IPS DF 4.7 (cell line): ENCODE measurements at regions not wholly inside any gene's neighbourhood (a gene's known extent, or its start where the extent isn't known, plus 50 kb on each side); places are given as distances from the start of the nearest gene placed in this dataset.
"Not testable (repeated sequence)": the region's sequence is repeated elsewhere in the genome, so short reads cannot be mapped to it uniquely, and the experiment has no call there.

Source experiments
- DNase-seq: peaks from one replicate; pipeline ENCODE4 v3.0.0-alpha.2; 2013; ENCODE audit warnings: low spot score; ENCODE audit errors: extremely low read depth

GRCh38 chr21:14685568-14685967 lies 139.5 kb upstream of the SAMSN1 start:
- no peak for DNase-seq

- no peak for DNase-seq
These were observed 138.0 kb upstream of the SAMSN1 start for GRCh38 chr21:14684071-14684470.

GRCh38 chr21:14683063-14683462 lies 136.9 kb upstream of the SAMSN1 start:
- DNase-seq, result no peak

DNA sequence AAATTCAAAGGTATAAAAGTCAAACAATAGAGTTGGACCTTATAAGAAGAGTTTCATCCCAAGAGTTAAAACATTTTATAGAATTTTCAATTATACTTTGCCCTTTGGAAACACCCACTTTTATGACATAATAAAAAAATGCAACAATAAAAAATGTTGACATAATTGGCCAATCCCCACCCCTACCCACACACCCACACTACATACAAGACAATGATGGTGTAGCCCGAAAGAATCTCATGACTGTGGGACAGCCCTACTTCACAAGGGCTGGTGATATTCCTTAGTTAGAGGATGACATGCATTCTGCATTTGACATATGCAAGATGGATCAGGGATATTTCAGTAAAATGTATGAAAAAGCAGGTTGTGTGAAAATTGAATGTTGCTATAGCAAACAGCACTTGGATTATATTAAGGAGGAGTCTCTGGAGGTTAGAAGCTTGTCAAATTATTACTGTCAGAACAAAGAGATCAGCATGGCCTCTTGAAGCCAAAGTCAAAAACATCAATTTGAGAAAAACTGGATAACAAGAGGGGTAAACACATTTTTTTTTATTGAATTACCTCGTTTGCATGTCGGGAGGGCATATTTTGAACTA lies 133.0 kb upstream of the SAMSN1 start:
- no peak for DNase-seq

GRCh38 chr21:14677639-14678179 lies 131.6 kb upstream of the SAMSN1 start:
- DNase-seq, result no peak

DNA sequence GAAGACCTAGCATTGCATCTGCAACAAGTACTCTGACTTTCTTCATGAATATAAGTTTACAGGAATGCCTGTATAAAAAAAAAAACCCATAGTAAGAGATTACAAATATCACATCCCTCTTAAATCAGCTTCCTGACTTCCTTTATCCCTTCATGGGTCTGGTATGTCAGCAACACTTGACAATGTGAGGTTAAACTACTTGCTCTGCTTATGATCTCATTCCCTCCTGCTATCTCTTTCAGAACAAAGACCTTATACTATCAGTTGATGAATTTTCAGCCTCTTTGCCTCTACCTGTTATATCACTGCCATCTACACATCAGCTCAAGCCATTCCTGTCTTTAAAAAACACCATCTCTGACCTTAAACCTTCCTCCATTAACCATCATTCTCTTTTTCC lies 130.9 kb upstream of the SAMSN1 start:
- DNase-seq, result no peak

DNA sequence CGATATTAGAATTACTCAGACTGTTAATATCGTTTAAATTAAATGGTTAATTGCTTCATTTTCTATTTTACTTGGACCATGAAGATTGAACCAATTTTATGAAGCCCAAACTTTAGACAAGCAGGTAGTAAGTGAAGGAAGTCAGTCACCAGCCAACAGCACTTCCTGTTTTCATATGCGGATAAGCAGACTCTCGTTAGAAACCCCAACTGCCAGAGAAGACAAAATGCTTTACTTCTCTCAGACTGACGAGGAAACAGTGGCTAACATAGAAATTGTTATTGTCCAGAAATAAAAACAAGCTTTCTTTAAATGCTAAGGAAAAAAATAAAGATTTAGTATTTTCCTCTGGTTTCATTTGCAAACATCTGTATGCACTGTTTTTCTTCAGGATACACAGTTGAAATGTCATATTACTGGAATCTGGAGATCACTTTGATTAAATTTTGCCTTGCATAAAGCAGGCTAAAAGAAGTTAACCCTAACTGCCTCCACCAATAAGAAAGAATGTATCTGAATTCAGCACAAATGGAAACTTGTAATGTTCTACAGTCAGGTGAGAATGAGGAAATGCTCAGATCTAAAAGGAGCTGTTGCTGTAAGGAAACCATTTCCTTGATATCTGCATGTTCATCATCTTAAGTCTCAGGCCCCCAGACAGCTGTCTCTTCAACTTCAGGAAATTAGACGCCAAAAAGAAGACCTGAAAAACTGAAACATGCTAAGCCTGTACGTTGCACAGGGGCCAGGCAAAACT lies 129.8 kb upstream of the SAMSN1 start:
- no peak for DNase-seq

- DNase-seq, result no peak
These were observed 127.5 kb upstream of the SAMSN1 start for GRCh38 chr21:14673649-14674048.

DNA sequence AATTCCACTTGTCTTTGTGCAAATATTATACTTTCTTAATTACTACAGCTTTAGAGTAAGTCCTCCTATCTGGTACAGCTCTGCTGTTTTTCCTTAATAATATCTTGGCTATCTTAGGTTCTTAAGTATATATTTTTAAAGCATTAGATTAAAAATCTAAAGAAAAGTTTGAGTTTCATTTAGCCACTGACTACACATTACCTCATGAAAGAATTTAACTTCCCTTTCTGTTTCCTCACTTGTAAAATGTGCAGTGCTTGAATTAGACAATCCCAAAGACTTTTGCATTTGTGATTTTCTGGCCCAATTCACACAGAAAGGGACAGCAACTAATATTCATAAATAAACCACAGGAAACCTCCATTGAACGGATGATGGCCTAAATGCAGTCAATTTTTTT lies 126.4 kb upstream of the SAMSN1 start:
- DNase-seq, result no peak

DNA sequence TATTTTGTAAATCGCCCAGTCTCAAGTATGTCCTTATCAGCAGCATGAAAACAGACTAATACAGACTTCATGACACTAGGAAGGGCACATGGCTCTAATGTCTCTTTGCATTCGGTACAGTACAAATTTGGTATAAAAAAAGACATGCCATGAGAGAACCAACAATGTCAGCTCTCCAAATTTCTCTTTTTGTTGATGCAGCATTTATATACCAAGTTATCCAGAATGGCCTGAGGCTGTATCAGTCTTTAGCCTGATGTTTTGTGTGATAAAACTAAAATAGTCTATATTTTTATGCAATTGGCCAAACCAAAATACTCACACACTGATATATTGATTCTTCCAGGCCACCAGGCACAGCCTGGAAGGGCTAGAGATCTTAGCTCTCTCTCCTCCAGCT lies 124.3 kb upstream of the SAMSN1 start:
- no peak for DNase-seq

- not testable (repeated sequence) for DNase-seq
These were observed 123.0 kb upstream of the SAMSN1 start for GRCh38 chr21:14669092-14669491.

DNA sequence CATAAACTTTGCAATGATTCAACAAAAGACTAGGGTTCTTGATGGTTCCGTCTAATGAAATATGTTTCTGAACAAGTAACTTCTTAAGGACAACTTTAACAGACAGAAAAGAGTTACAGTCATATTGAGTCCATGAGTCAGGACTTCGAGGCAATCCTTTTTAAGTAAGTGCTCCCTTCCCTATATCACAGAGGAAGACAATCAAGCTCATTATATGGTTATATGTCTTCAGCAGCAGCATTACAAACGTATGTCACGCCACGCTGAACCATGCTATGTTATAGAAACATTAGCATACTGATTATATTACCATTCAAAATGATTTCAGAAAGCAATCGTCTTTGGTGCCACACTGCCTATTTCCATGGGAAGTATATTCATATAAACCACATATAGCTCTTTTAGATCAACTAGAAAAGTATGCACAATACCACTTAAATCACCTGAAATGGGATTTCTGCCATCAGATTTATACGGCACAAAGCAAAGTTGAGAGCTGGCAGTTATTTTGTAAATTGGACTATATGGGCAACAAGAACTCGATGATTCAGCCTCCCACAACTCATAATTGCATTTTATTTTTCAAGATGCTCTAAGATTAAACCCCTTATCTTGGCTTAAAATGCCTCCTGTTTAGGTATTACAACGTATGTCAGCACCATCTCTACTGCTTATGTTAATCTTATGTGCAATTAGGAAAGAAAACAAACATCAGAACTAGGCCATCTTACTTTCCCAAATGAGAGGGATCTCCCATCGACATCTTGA lies 111.3 kb upstream of the SAMSN1 start:
- DNase-seq, result no peak

DNA sequence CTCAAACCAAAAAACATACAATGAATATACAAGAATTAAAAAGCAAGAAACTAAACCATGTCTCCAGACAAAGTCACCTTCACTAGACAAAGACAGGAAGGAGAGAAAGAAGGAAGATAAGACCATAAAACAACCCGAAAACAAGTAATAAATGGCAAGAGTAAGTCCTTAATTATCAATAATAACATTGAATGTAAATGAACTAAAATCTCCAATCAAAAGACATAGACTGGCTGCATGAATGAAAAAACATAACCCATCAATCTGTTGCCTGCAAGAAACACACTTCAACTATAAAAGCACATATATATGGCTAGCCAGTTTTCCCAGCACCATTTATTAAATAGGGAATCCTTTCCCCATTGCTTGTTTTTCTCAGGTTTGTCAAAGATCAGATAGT lies 100.8 kb upstream of the SAMSN1 start:
- no peak for DNase-seq

DNA sequence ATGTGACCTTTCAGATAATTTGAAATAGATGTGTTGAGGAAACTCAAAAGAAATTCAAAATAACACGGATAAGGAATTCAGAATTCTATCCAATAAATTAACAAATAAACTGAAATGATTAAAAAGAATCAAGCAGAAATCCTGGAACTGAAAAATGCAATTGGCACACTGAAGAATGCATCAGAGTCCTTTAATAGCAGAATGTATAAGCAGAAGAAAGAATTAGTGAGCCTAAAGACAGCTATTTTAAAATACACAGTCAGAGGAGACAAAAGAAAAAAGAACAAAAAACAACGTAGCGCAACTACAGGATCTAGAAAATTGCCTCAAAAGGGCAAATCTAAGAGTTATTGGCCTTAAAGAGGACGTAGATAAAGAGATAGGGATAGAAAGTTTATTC lies 99.6 kb upstream of the SAMSN1 start:
- DNase-seq, result no peak

DNA sequence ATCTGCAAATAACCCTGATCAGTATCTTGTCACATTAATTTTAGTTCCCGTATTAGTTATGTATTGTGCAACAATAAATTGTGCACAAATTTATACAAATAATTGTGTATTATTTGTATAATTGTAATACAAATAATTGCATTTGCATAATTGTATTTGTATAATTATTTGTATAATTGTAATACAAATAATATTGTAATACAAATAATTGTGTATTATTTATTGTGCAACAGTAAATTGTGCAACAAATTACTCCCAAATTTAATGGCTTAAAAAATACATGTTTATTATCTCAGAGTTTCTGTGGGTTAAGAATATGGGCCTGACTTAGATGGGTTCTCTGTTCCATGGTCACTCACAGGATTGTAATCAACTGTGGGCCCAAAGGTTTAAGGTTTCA lies 86.2 kb upstream of the SAMSN1 start:
- DNase-seq, result no peak

DNA sequence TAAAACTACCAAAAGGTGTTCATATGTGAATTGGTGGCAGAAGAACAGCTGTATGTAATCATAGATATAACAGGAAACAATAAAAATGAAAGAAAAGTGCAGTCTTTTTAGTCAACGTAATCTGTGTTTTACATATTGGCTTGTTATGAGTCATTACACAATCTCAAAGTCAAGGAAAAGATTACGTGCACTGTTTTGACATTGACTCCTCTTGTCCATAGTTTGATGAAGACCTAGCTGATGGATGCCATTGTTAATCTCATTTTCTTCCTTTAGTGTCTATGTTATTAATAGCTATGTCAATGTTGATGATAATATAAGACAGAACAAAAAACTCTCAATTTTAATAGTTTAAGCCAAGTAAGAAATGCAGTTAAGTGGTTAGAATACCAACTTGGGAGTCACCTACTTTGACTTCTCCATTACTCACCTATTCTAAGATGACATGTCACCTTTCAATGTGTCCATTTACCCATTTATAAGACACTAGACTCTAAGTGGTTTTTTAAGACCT lies 84.5 kb upstream of the SAMSN1 start:
- no peak for DNase-seq

DNA sequence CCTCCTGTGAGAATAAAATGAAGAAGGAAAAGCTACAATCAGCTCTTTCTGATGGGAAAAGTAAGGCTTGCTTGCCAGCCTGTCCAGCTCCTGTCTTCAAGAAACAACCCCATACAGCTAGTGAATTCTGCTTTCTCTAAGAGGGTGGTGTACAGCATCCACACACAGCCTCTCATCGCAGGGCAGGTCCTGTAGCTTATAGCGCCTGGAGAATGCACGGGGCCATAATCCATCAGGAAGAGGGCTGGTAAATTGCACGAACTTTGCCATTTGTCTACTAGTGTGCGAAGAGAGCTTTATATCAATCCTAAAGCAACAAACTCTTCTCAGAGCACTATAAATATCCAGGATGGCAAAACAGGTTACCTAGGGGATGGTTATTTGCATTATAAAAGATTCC lies 83.3 kb upstream of the SAMSN1 start:
- no peak for DNase-seq

DNA sequence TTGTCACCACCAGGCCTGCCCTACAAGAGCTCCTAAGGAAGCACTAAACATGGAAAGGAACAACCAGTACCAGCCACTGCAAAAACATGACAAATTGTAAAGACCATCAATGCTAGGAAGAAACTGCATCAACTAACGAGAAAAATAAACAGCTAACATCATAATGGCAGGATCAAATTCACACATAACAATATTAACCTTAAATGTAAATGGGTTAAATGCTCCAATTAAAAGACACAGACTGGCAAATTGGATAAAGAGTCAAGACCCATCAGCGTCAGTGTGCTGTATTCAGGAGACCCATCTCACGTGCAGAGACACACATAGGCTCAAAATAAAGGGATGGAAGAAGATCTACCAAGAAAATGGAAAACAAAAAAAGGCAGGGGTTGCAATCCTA lies 77.0 kb upstream of the SAMSN1 start:
- not testable (repeated sequence) for DNase-seq

DNA sequence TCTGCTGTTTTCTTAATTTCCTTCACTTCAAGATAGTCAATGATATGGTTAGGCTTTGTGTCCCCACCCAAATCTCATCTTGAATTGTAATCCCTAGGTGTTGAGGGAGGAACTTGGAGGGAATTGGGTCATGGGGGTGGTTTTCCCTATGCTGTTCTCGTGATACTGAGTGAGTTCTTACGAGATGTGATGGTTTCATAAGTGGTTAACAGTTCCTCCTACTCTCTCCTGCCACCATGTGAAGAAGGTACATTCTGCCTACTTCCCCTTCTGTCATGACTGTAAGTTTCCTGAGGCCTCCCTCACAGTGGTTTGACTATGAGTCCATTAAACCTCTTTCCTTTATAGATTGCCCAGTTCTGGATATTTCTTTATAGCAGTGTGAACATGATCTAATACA lies 74.0 kb upstream of the SAMSN1 start:
- no peak for DNase-seq

DNA sequence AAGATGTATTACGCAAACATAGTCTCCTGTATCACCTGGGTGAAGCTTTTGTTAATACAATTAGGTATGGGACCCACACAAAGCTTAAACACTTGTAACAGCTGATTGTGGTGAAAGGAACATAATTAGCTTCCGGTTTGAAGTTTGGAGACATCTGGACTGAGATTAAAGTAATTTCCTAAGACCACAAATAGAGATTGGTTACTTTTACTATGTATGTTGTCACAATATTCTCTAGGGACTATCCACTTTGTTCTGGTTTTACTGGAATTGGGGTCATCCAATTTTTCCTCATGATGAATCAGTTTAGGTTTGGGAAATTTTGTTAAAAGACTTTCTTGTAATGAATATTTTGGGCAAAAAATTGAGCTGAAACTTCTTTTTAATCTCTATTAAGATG lies 71.8 kb upstream of the SAMSN1 start:
- DNase-seq, result no peak

DNA sequence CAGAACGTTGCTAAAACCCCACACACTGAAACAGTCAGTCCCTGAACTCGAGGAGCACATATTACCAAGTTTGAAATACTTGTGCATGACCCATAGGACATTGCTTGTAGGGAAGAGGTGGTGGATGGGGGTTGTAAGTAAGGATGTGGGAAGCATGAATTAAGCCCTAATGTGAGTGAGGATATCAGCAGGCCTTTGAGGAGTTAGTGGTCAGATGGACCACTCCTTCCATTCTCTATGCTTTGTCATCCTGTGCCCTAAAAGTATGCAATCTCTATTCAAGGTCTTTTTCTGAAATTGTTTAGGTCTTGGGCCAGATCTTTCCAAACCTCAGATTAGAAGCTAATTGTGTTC lies 70.9 kb upstream of the SAMSN1 start:
- DNase-seq, result no peak

GRCh38 chr21:14616380-14617039 lies 70.4 kb upstream of the SAMSN1 start:
- peak; percentile 53 for DNase-seq
